Upper lobe of right lung (tissue), 1 donor: ENCODE measurements at regions not wholly inside any gene's neighbourhood (a gene's known extent, or its start where the extent isn't known, plus 50 kb on each side); places are given as distances from the start of the nearest gene placed in this dataset.

Experiments used
- ATAC-seq: fragments of 200-7000 bp; cut with Tn5 transposase; one replicate; pipeline ENCODE4 v1.9.1; 2020; ENCODE audit warnings: mild to moderate bottlenecking, moderate library complexity
- DNase-seq: peaks from one replicate; pipeline ENCODE4 v3.0.0-alpha.2; 2020
- H3K27ac ChIP-seq: fragments of 200-600 bp; one replicate; pipeline ENCODE4 v1.8.0; 2022
- H3K27me3 ChIP-seq: fragments of 200-600 bp; one replicate; pipeline ENCODE4 v1.8.0; 2022; ENCODE audit warnings: mild to moderate bottlenecking
- H3K36me3 ChIP-seq: fragments of 200-600 bp; one replicate; pipeline ENCODE4 v1.8.0; 2022
- H3K4me1 ChIP-seq: fragments of 200-600 bp; one replicate; pipeline ENCODE4 v1.8.0; 2022
- H3K4me3 ChIP-seq: fragments of 200-600 bp; one replicate; pipeline ENCODE4 v1.8.0; 2022; ENCODE audit warnings: mild to moderate bottlenecking
- H3K9me3 ChIP-seq: fragments of 200-600 bp; one replicate; pipeline ENCODE4 v1.8.0; 2022
- intact Hi-C: fragments of 100-400 bp; cut with DNase I; formaldehyde crosslinking; loops from one replicate; pipeline ENCODE4 v1.11.0; 2022
- TF ChIP-seq, protein P1 (sequence below): fragments of 200-600 bp; IDR thresholded peaks from one replicate; pipeline ENCODE4 v1.8.0; 2022; ENCODE audit warnings: antibody characterized with exemption
- donor health status: DM: no; HTN: yes; CAD: no; lungs with severe emphysema.

- no peaks in the 10 kb centered on the region for H3K9me3 ChIP-seq
- no peaks in the 10 kb centered on the region for H3K36me3 ChIP-seq
- ATAC-seq, result no peak
- no peak overlapping the region for H3K4me3 ChIP-seq
- DNase-seq, result peak; percentile 36
- TF ChIP-seq, protein P1, sequence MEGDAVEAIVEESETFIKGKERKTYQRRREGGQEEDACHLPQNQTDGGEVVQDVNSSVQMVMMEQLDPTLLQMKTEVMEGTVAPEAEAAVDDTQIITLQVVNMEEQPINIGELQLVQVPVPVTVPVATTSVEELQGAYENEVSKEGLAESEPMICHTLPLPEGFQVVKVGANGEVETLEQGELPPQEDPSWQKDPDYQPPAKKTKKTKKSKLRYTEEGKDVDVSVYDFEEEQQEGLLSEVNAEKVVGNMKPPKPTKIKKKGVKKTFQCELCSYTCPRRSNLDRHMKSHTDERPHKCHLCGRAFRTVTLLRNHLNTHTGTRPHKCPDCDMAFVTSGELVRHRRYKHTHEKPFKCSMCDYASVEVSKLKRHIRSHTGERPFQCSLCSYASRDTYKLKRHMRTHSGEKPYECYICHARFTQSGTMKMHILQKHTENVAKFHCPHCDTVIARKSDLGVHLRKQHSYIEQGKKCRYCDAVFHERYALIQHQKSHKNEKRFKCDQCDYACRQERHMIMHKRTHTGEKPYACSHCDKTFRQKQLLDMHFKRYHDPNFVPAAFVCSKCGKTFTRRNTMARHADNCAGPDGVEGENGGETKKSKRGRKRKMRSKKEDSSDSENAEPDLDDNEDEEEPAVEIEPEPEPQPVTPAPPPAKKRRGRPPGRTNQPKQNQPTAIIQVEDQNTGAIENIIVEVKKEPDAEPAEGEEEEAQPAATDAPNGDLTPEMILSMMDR, result no peak
- H3K4me1 ChIP-seq, result no peaks in the 10 kb centered on the region
- H3K27ac ChIP-seq, result no peak overlapping the region
- H3K27me3 ChIP-seq, result no peaks in the 10 kb centered on the region
- intact Hi-C loops, result no loop called here
Measured at GRCh38 chr10:130812381-130813148, 499.0 kb downstream of the TCERG1L start.

DNA sequence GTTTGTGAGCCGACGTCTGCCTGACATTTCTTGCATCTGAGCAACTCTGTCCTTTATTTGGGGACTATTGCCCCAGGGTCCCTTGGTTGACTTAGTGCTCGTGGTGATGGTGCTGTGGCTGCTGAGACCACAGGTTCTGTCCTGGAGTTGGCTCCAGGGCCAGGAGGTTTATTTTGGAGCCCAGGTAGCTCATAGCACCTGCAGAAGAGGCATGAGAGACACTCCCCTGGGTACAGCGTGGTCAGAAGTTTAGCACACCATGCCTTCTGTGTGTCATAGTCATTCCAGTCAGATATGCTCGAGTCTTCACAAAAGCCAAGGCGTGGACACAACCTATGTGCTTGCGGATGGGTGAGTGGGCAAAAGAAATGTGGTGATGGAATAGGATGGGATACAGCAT is 496.9 kb downstream of the TCERG1L start:
- H3K27ac ChIP-seq, result no peak overlapping the region
- H3K4me3 ChIP-seq, result no peak overlapping the region
- H3K27me3 ChIP-seq, result no peaks in the 10 kb centered on the region
- no peak for ATAC-seq
- H3K4me1 ChIP-seq, result no peaks in the 10 kb centered on the region
- TF ChIP-seq, protein P1, result no peak
- DNase-seq, result no peak
- H3K9me3 ChIP-seq, result no peaks in the 10 kb centered on the region
- no peaks in the 10 kb centered on the region for H3K36me3 ChIP-seq
- intact Hi-C loops, result no loop called here

- TF ChIP-seq, protein P1, result no peak
- H3K9me3 ChIP-seq, result no peaks in the 10 kb centered on the region
- DNase-seq (no peak), ATAC-seq (peak; percentile 14)
- no peaks in the 10 kb centered on the region for H3K27me3 ChIP-seq
- no peak overlapping the region for H3K4me3 ChIP-seq
- H3K36me3 ChIP-seq, result no peaks in the 10 kb centered on the region
- intact Hi-C loops, result no loop called here
- no peak overlapping the region for H3K27ac ChIP-seq
- no peaks in the 10 kb centered on the region for H3K4me1 ChIP-seq
Measured at GRCh38 chr10:130816116-130816901, 495.2 kb downstream of the TCERG1L start.

DNA sequence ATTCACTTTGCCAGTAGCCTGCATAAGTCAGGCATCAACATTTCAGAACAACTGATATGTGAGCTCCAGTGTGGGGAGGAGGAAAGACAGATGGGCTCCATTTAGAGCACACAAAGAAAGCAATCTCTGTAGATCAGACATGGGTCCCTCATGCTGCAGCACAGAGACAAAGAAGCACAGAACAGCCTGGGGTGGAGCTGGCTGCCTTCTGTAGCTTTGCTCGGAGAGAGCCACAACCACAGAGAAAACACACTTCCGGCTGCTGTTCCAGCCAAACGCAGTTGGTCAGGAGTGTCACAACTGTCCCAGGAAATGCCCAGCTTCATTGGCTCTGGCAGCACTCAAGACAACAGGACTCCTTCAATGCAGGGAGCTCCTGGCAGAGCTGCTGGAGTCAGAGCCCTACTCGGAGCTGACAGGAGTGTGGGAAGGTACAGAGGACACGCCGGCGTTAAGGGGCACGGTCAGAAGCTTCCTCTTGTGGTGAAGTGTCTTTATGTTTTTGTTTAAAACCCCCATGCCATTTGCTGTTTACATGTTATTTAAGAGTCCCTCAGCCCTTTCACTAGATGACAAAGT is 494.4 kb downstream of the TCERG1L start:
- no peak overlapping the region for H3K27ac ChIP-seq
- TF ChIP-seq, protein P1, result no peak
- H3K4me1 ChIP-seq, result no peaks in the 10 kb centered on the region
- no peak for ATAC-seq
- no peaks in the 10 kb centered on the region for H3K27me3 ChIP-seq
- no peak overlapping the region for H3K4me3 ChIP-seq
- no peaks in the 10 kb centered on the region for H3K9me3 ChIP-seq
- no peak for DNase-seq
- intact Hi-C loops, result no loop called here
- H3K36me3 ChIP-seq, result no peaks in the 10 kb centered on the region

- intact Hi-C loops, result no loop called here
- Histone ChIP-seq H3K9me3 (no peaks in the 10 kb centered on the region), H3K4me3 (no peak overlapping the region), H3K4me1 (no peaks in the 10 kb centered on the region), H3K27ac (no peak overlapping the region), H3K36me3 (no peaks in the 10 kb centered on the region), H3K27me3 (no peaks in the 10 kb centered on the region)
- TF ChIP-seq, protein P1, result no peak
- no peak for ATAC-seq
- DNase-seq, result no peak
Measured at GRCh38 chr10:130817674-130818073, 493.8 kb downstream of the TCERG1L start.
